ENCODE measurements at regions not wholly inside any gene's neighbourhood (a gene's known extent, or its start where the extent isn't known, plus 50 kb on each side); places are given as distances from the start of the nearest gene placed in this dataset.

- no peak overlapping the region for H3K4me3 Mint-ChIP-seq
- Histone ChIP-seq H3K4me1 (ENCODE audit: control insufficient read depth, insufficient read depth, low read length) (no peaks in the 10 kb centered on the region), H3K4me3 (ENCODE audit: low read length) (no peak overlapping the region), H3K9me3 (ENCODE audit: control insufficient read depth, low read length) (no peaks in the 10 kb centered on the region), H3K9ac (ENCODE audit: extremely low read depth, low read length, poor library complexity, severe bottlenecking) (no peak overlapping the region), H3K27ac (ENCODE audit: low read depth, low read length) (no peak overlapping the region), H3K27me3 (ENCODE audit: control insufficient read depth, insufficient read depth, low read length, poor library complexity, severe bottlenecking) (peaks cover 26% of the 10 kb centered on the region), H3K36me3 (ENCODE audit: control insufficient read depth, insufficient read depth, low read length) (no peaks in the 10 kb centered on the region)
- no peaks in the 10 kb centered on the region for H3K36me3 Mint-ChIP-seq (ENCODE audit: low read depth)
- H3K27ac Mint-ChIP-seq = no peak overlapping the region
- no peak for TF ChIP-seq CTCF (conservative IDR thresholded peaks at IDR 0.05)
- no peak for DNase-seq
- H3K9me3 Mint-ChIP-seq = no peaks in the 10 kb centered on the region
- 92 to 96% methylated on average over 6 to 7 of the region's 7 CpGs for WGBS, 2 experiments (ENCODE audit: insufficient coverage in 1 of 2, insufficient read length in 1 of 2)
- peaks cover 8% of the 10 kb centered on the region for H3K4me1 Mint-ChIP-seq
- peaks cover 18% of the 10 kb centered on the region for H3K27me3 Mint-ChIP-seq (ENCODE audit: insufficient read depth)
Measured at GRCh38 chr4:111992351-111993168, 152.7 kb upstream of the FAM241A start.

GRCh38 chr4:111994392-111994791 is 150.9 kb upstream of the FAM241A start:
- Mint-ChIP-seq H3K36me3 (ENCODE audit: low read depth) (no peaks in the 10 kb centered on the region), H3K9me3 (no peaks in the 10 kb centered on the region), H3K27ac (no peak overlapping the region), H3K4me3 (no peak overlapping the region), H3K4me1 (peaks cover 8% of the 10 kb centered on the region), H3K27me3 (ENCODE audit: insufficient read depth) (peaks cover 28% of the 10 kb centered on the region)
- 100% methylated on average over 1 of the region's 1 CpG; no CpG with 5 or more reads in 1 of the 2 experiments for WGBS, 2 experiments (ENCODE audit: insufficient coverage in 1 of 2, insufficient read length in 1 of 2)
- TF ChIP-seq CTCF (conservative IDR thresholded peaks at IDR 0.05) = no peak
- H3K9me3 ChIP-seq (ENCODE audit: control insufficient read depth, low read length) = no peaks in the 10 kb centered on the region
- no peak overlapping the region for H3K4me3 ChIP-seq (ENCODE audit: low read length)
- H3K36me3 ChIP-seq (ENCODE audit: control insufficient read depth, insufficient read depth, low read length) = no peaks in the 10 kb centered on the region
- H3K9ac ChIP-seq (ENCODE audit: extremely low read depth, low read length, poor library complexity, severe bottlenecking) = no peak overlapping the region
- no peaks in the 10 kb centered on the region for H3K4me1 ChIP-seq (ENCODE audit: control insufficient read depth, insufficient read depth, low read length)
- no peak for DNase-seq
- no peak overlapping the region for H3K27ac ChIP-seq (ENCODE audit: low read depth, low read length)
- peaks cover 40% of the 10 kb centered on the region for H3K27me3 ChIP-seq (ENCODE audit: control insufficient read depth, insufficient read depth, low read length, poor library complexity, severe bottlenecking)

GRCh38 chr4:111997785-111998184 is 147.5 kb upstream of the FAM241A start:
- peaks cover 45% of the 10 kb centered on the region for H3K27me3 Mint-ChIP-seq (ENCODE audit: insufficient read depth)
- H3K4me3 Mint-ChIP-seq = no peak overlapping the region
- peaks cover 13% of the 10 kb centered on the region for H3K4me1 Mint-ChIP-seq
- Histone ChIP-seq H3K9me3 (ENCODE audit: control insufficient read depth, low read length) (no peaks in the 10 kb centered on the region), H3K27me3 (ENCODE audit: control insufficient read depth, insufficient read depth, low read length, poor library complexity, severe bottlenecking) (peaks cover 65% of the 10 kb centered on the region), H3K27ac (ENCODE audit: low read depth, low read length) (no peak overlapping the region), H3K36me3 (ENCODE audit: control insufficient read depth, insufficient read depth, low read length) (no peaks in the 10 kb centered on the region), H3K4me1 (ENCODE audit: control insufficient read depth, insufficient read depth, low read length) (peaks cover 3% of the 10 kb centered on the region), H3K9ac (ENCODE audit: extremely low read depth, low read length, poor library complexity, severe bottlenecking) (no peak overlapping the region), H3K4me3 (ENCODE audit: low read length) (no peak overlapping the region)
- WGBS, 2 experiments (ENCODE audit: insufficient coverage in 1 of 2, insufficient read length in 1 of 2) = 93 to 100% methylated on average over 1 to 4 of the region's 4 CpGs
- DNase-seq = no peak
- H3K36me3 Mint-ChIP-seq (ENCODE audit: low read depth) = no peaks in the 10 kb centered on the region
- no peak for TF ChIP-seq CTCF (conservative IDR thresholded peaks at IDR 0.05)
- H3K27ac Mint-ChIP-seq = no peak overlapping the region
- H3K9me3 Mint-ChIP-seq = no peaks in the 10 kb centered on the region
